Loucy (cell line): ENCODE measurements at regions not wholly inside any gene's neighbourhood (a gene's known extent, or its start where the extent isn't known, plus 50 kb on each side); places are given as distances from the start of the nearest gene placed in this dataset.

Experiments used
- CTCF ChIP-seq: fragments of 200-600 bp; sonication (generic); conservative IDR thresholded peaks from 2 replicates; pipeline ENCODE4 v1.5.1; 2014; ENCODE audit warnings: mild to moderate bottlenecking, antibody characterized with exemption, low read length
- EZH2phosphoT487 ChIP-seq: fragments of 200-600 bp; IDR thresholded peaks from 2 replicates; pipeline ENCODE4 v1.6.1; 2018; ENCODE audit warnings: antibody characterized with exemption, mild to moderate bottlenecking, moderate library complexity, borderline replicate concordance

- TF ChIP-seq EZH2phosphoT487, result no peak
- no peak for TF ChIP-seq CTCF
These were observed 786.3 kb downstream of the SOCS6 start for GRCh38 chr18:71075147-71075546.
